Endothelial cell of umbilical vein (primary cell): ENCODE measurements at regions not wholly inside any gene's neighbourhood (a gene's known extent, or its start where the extent isn't known, plus 50 kb on each side); places are given as distances from the start of the nearest gene placed in this dataset.

ENCODE experiments used
- BruUV-seq: library from RNA; stranded (reverse); fragments of 400-500 nt; replicated peaks from 2 replicates; lab custom pipeline; 2021; lab: Mats Ljungman, UMichigan
- CTCF ChIA-PET: fragments of 300-600, 350-600 bp; sonication (Branson Sonifier 250); formaldehyde crosslinking; loops from one replicate; lab custom pipeline; 2021; ENCODE audit warnings: antibody characterized with exemption, inconsistent platforms; lab: Charles Lee
- POLR2A ChIA-PET: fragments of 300-600, 350-600 bp; sonication (Branson Sonifier 250); formaldehyde crosslinking; loops from one replicate; lab custom pipeline; 2021; ENCODE audit warnings: antibody characterized with exemption, inconsistent platforms; lab: Charles Lee
- DNase-seq: peaks from one replicate; pipeline ENCODE4 v3.0.0-alpha.2; 2011; ENCODE audit warnings: low read depth, low spot score
- FAIRE-seq: peaks from 2 replicates; lab custom pipeline; 2011; peaks lifted over from hg19 to GRCh38; lab: Jason Lieb, UNC
- H2AFZ ChIP-seq: 2 replicates; pipeline ENCODE4 v1.6.0; 2012; ENCODE audit warnings: low read depth, low read length, control low read depth, inconsistent platforms
- H3K27ac ChIP-seq: 2 replicates; pipeline ENCODE4 v1.5.1; 2011; ENCODE audit warnings: low read depth, mild to moderate bottlenecking, control low read depth, low read length, moderate library complexity; ENCODE audit not compliant: insufficient read depth
- H3K27me3 ChIP-seq, 2 experiments: 2 replicates each; pipeline versions ENCODE4 v1.6.0 to v1.6.1; 2011; ENCODE audit warnings: low read length in 2 of 2, mixed read lengths in 1 of 2; ENCODE audit not compliant: control insufficient read depth in 2 of 2, insufficient read depth in 2 of 2
- H3K36me3 ChIP-seq, 2 experiments: 2 replicates in 1 of 2; 3 replicates in 1 of 2; pipeline ENCODE4 v1.5.1; 2011; ENCODE audit warnings: low read length in 2 of 2, mild to moderate bottlenecking in 1 of 2, moderate library complexity in 1 of 2; ENCODE audit not compliant: control insufficient read depth in 2 of 2, insufficient read depth in 2 of 2; ENCODE audit errors: extremely low read depth in 1 of 2
- H3K4me1 ChIP-seq: 3 replicates; pipeline ENCODE4 v1.5.1; 2011; ENCODE audit warnings: mild to moderate bottlenecking, low read length; ENCODE audit not compliant: control insufficient read depth, insufficient read depth; ENCODE audit errors: extremely low read depth
- H3K4me2 ChIP-seq: 2 replicates; pipeline ENCODE4 v1.6.1; 2011; ENCODE audit warnings: low read length, control low read depth, mixed read lengths; ENCODE audit not compliant: insufficient read depth
- H3K4me3 ChIP-seq, 3 experiments: fragments of 200-600 bp in 1 of 3; sonication (generic), shearing (Covaris generic) in 1 of 3; replicated peaks in 1 of 3; 2 replicates each; pipeline ENCODE4 v1.5.1; 2011 to 2016; ENCODE audit warnings: control low read depth in 3 of 3, low read length in 3 of 3, mild to moderate bottlenecking in 2 of 3, inconsistent platforms in 1 of 3, low read depth in 1 of 3, moderate library complexity in 1 of 3; ENCODE audit not compliant: insufficient read depth in 1 of 3
- H3K79me2 ChIP-seq: 2 replicates; pipeline ENCODE4 v1.6.0; 2012; ENCODE audit warnings: low read length, inconsistent platforms; ENCODE audit not compliant: control insufficient read depth, insufficient read depth
- H3K9ac ChIP-seq: replicated peaks from 2 replicates; pipeline ENCODE3; 2011; ENCODE audit warnings: low read length, control low read depth; ENCODE audit not compliant: insufficient read depth; ENCODE audit errors: extremely low read depth
- H3K9me1 ChIP-seq: replicated peaks from 3 replicates; pipeline ENCODE4 v1.6.0; 2011; ENCODE audit warnings: mild to moderate bottlenecking, low read length; ENCODE audit not compliant: control insufficient read depth, insufficient read depth; ENCODE audit errors: extremely low read depth
- H3K9me3 ChIP-seq: replicated peaks from 2 replicates; pipeline ENCODE4 v1.5.1; 2012; ENCODE audit warnings: low read length, inconsistent platforms; ENCODE audit not compliant: control insufficient read depth, insufficient read depth
- H4K20me1 ChIP-seq: replicated peaks from 2 replicates; pipeline ENCODE3; 2011; ENCODE audit warnings: mild to moderate bottlenecking, low read length; ENCODE audit not compliant: control insufficient read depth, insufficient read depth; ENCODE audit errors: extremely low read depth
- EZH2 ChIP-seq: IDR thresholded peaks from 2 replicates; pipeline ENCODE4 v1.6.1; 2012; ENCODE audit warnings: borderline replicate concordance, low read depth, mild to moderate bottlenecking, moderate library complexity, low read length, inconsistent platforms; ENCODE audit not compliant: severe bottlenecking
- FOS ChIP-seq: IDR thresholded peaks from 2 replicates; pipeline ENCODE4 v1.6.1; 2011; ENCODE audit warnings: mild to moderate bottlenecking, low read length, moderate library complexity, borderline replicate concordance; ENCODE audit not compliant: insufficient read depth
- GATA2 ChIP-seq: IDR thresholded peaks from 2 replicates; pipeline ENCODE4 v1.7.0; 2011; ENCODE audit warnings: low read depth, mild to moderate bottlenecking, moderate library complexity, mixed read lengths, low read length; ENCODE audit not compliant: insufficient read length, insufficient read depth
- JUN ChIP-seq: IDR thresholded peaks from 2 replicates; pipeline ENCODE4 v1.6.1; 2011; ENCODE audit warnings: borderline replicate concordance, low read depth; ENCODE audit not compliant: insufficient read length, insufficient read depth
- MYC ChIP-seq: IDR thresholded peaks from one replicate; pipeline ENCODE4 v1.6.1; 2011; ENCODE audit warnings: mild to moderate bottlenecking, low read depth, low read length
- POLR2A ChIP-seq: IDR thresholded peaks from 2 replicates; pipeline ENCODE4 v1.6.1; 2012; ENCODE audit warnings: low read depth, mild to moderate bottlenecking, control low read depth, low read length
- POLR2AphosphoS5 ChIP-seq: IDR thresholded peaks from 2 replicates; pipeline ENCODE4 v1.6.1; 2012; ENCODE audit warnings: low read depth, mild to moderate bottlenecking, control low read depth, low read length, moderate library complexity; ENCODE audit not compliant: insufficient read depth
- dilution Hi-C: fragments of 300-500 bp; cut with MboI; formaldehyde crosslinking; loops from one replicate; pipeline ENCODE4 v1.15.0; 2019; ENCODE audit warnings: low sequenced_read_pairs; ENCODE audit not compliant: extremely low pct_ligation_motif_present
- intact Hi-C: fragments of 100-400 bp; cut with micrococcal nuclease; formaldehyde crosslinking; loops from one replicate; pipeline ENCODE4 v1.10.0; 2022
- TF ChIP-seq, protein P1 (sequence below): IDR thresholded peaks from 2 replicates; pipeline ENCODE4 v1.6.1; 2011; ENCODE audit not compliant: insufficient read depth, insufficient read length
- TF ChIP-seq, protein P2 (sequence below), 2 donors: IDR thresholded peaks; 1 replicate in 1 of 2; 2 replicates in 1 of 2; pipeline ENCODE4 v1.5.1; 2011; ENCODE audit warnings: low read length in 2 of 2, mild to moderate bottlenecking in 2 of 2, moderate library complexity in 2 of 2, control low read depth in 1 of 2, inconsistent platforms in 1 of 2, low read depth in 1 of 2; ENCODE audit not compliant: insufficient read depth in 1 of 2; ENCODE audit errors: extremely low read depth in 1 of 2

GRCh38 chr14:75369506-75369905 is 58.3 kb upstream of the JDP2 start:
- Histone ChIP-seq H3K36me3 (no peaks in the 10 kb centered on the region), H3K27ac (no peak overlapping the region), H3K9ac (no peak overlapping the region), H3K4me1 (no peaks in the 10 kb centered on the region), H3K27me3 (peaks cover 23 to 32% of the 10 kb centered on the region in 2 experiments), H3K79me2 (no peaks in the 10 kb centered on the region), H3K9me1 (no peaks in the 10 kb centered on the region), H2AFZ (no peak overlapping the region), H4K20me1 (no peaks in the 10 kb centered on the region), H3K4me3 (no peak overlapping the region), H3K4me2 (no peak overlapping the region), H3K9me3 (no peaks in the 10 kb centered on the region)
- TF ChIP-seq GATA2: no peak
- TF ChIP-seq POLR2AphosphoS5: no peak
- TF ChIP-seq, protein P1, sequence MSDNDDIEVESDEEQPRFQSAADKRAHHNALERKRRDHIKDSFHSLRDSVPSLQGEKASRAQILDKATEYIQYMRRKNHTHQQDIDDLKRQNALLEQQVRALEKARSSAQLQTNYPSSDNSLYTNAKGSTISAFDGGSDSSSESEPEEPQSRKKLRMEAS: no peak
- no peak for TF ChIP-seq EZH2
- no peak for TF ChIP-seq JUN
- TF ChIP-seq MYC: no peak
- no peak for TF ChIP-seq FOS
- no peak for TF ChIP-seq POLR2A
- TF ChIP-seq, protein P2, sequence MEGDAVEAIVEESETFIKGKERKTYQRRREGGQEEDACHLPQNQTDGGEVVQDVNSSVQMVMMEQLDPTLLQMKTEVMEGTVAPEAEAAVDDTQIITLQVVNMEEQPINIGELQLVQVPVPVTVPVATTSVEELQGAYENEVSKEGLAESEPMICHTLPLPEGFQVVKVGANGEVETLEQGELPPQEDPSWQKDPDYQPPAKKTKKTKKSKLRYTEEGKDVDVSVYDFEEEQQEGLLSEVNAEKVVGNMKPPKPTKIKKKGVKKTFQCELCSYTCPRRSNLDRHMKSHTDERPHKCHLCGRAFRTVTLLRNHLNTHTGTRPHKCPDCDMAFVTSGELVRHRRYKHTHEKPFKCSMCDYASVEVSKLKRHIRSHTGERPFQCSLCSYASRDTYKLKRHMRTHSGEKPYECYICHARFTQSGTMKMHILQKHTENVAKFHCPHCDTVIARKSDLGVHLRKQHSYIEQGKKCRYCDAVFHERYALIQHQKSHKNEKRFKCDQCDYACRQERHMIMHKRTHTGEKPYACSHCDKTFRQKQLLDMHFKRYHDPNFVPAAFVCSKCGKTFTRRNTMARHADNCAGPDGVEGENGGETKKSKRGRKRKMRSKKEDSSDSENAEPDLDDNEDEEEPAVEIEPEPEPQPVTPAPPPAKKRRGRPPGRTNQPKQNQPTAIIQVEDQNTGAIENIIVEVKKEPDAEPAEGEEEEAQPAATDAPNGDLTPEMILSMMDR (IDR thresholded peaks at IDR 0.05; ENCODE audit: extremely low read depth in 1 of 2, insufficient read depth in 1 of 2, low read depth in 1 of 2, low read length in 2 of 2): no peak
- POLR2A ChIA-PET: no interaction called here
- intact Hi-C loops: no loop called here
- no peak for FAIRE-seq
- DNase-seq: no peak
- CTCF ChIA-PET: interaction anchor here (2.2 kb wide), 1 partner anchor 120 kb away, joined by 7 read pairs; no protein-coding TSS in a partner anchor
- BruUV-seq: no TSS peak
- dilution Hi-C loops: no loop called here
